HG02981 (cell line): ENCODE measurements at regions not wholly inside any gene's neighbourhood (a gene's known extent, or its start where the extent isn't known, plus 50 kb on each side); places are given as distances from the start of the nearest gene placed in this dataset.
A peak's percentile ranks its signal among the peaks of the same experiment; 100 is the strongest.

Source experiments
- ATAC-seq: cut with Tn5 transposase; IDR thresholded peaks from one replicate; pipeline ENCODE4 v1.9.1; 2021; ENCODE audit warnings: mild to moderate bottlenecking, moderate library complexity; ENCODE audit not compliant: unreplicated experiment

DNA sequence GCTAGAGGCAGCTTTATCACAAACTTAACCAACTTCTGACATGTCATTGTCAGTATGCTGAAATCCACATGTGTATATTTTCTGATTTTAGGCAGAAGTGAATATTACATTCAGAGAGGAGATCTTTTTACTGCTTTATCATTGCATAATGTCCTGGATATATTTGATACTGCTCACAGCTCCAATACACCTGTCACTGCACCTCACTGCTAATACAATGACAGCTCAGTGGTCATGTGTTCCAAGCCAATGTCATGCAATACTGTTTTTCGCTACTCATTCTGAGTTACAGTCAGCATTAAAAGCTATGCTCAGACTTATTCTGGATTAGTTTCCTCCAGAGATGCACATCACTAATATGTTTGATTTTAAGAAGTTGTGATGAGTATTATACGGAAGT lies 1604.6 kb downstream of the HACE1 start:
- ATAC-seq, result no peak

DNA sequence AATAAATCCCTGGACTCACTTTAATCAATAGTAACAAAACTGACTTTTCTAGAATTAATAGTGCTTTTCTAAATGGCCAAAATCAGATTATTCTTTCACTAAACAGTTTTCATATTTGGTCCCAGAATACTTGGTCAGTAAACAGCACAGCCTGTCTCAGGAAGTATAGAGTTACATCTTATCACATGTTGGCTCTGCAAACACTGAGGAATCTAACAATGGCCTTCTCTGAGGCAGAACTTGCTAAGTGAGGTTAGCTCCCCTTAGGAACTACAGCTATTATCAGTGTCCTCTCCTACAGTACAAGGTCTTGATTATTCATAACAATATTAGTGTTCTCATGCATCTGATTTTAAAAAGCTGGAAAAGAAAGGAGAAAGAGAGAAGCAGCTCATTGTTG lies 1622.8 kb downstream of the HACE1 start:
- ATAC-seq, result no peak

DNA sequence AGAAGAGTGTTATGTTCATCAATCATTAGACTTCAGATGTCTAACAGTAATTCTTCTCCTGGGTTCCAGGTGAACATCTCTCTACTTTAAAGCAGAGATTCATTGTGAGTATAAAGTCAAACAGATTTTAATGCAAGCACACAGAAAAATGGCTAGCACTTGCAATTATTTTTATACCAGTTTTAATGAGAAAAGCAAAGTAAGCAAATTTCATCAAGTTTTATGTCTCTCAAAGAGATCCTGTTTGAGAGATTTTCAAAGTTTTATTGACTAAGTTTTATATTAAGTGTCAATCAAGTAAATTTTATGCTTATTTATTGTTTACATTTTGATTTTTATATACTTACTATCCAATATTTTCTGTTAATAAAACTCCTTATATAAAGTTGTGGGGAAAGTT lies 1628.5 kb downstream of the HACE1 start:
- no peak for ATAC-seq

DNA sequence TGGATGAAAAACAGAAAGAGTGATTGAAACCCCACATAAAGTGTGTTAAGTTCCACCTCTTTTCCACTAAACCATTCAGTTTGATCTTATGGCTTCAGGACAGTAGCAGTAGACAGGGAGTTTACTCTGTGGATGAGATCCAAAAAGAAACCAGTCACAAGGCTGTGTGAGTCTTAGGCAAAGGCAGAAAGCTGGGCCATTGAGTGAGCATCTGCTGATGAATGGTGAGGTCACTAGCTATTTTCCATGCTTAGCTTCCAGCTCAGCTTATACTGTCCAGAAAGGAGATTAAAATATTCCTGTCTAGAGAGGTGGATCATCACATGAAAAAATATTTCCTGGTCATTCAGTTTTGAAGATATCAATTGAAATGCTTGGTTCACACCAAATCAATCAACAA lies 1643.9 kb downstream of the HACE1 start:
- ATAC-seq, result no peak

DNA sequence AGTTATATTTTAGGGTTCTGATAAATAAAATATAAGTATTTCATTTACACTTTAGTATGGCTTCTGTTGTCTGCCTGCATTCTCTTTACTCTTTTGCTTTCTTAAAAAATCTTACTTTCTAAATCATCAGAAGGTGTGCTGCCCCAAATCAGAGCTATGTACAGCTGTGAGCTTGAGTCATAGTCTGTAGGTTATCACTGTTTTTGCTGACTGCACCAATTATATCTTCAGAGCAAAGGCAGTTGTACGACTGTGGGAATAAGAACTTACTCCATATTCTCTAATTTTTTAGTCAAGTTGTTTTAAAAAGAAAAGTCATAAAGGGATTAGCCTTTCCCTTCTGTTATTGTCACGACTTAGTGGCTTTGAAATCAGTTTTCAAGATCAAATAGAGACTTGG lies 1649.0 kb downstream of the HACE1 start:
- ATAC-seq, result no peak

DNA sequence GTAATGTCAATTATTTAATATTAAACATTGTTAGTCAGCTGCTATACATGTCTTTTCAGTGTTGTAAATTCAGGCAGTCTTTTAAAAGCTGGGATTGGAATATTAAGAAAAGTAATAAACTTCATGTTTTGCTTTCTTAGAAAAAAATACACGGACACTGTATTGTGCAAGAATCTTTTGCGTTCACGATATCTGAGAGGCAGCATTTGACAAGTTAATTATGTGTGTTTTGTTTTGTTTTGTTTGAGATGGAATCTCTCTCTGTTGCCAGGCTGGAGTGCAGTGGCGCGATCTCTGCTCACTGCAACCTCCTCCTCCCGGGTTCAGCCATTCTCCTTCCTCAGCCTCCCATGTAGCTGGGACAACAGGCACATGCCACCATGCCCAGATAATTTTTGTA lies 1661.3 kb downstream of the HACE1 start:
- ATAC-seq, result no peak

DNA sequence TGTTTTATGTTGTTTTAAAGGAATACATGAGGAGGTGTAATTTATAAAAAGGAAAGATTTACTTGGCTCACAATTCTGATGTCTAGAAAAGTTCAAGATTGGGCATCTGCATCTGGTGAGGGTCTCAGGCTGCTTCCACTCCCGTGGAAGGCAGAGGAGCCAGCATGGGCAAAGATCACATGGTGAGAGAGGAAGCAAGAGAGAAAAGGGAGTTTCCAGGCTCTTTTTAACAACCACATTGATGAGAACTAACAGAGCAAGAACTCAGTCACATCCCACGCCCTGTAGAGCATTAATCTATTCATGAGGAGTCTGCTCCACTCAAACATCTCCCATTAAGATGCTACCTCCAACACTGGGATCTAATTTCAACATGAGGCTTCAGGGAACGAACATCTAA lies 1666.3 kb downstream of the HACE1 start:
- peak; percentile 41 for ATAC-seq

DNA sequence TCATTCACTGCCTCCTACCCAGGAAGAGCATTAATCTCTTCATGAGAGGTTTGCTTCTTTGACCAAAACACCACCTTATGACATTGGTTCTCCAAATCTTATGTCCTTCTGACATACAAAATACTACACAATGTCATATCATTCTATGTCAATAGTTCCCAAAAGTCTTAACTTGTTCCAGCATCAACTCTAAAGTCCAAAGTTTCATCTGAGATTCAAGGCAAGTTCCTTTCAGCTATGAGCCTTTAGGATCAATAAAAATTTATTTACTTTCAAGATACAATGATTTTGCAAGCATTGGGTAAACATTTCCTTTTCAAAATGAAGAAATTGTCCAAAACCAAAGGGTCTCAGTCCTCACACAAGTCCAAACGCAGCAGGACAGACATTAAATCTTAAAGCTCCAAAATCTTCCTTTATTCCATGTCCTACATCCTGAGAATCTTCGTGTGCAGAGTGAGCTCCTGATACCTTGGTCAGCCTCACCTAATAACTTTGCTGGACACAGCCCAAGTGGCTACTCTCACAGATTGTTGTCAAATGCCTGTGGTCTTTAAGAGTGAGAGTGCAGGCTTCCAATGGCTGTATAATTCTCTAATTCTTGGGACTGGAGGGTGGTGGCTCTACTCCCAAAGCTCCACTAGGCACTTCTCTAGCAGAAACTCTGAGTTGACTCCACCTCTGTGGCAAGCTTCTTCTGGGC lies 1668.2 kb downstream of the HACE1 start:
- no peak for ATAC-seq

DNA sequence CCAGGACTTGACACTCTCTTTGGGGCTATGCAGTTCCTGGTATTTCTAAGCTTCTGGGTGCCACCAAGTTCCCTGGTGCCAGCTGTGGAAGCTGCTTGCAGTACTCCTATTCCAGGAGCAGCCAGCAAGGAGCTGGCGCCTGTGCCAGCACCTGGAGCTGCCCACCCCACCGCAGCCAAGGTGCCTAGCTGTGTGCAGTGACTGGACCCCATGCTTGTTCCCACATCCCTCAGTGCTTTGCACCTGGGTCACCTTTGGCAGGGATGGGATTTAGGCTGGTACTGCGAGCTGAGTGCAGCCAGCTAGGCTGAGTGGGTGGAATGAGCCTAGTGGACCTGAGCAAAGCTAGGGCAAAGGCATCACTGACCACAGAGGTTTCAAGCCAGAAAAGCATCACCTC lies 1674.9 kb downstream of the HACE1 start:
- no peak for ATAC-seq

DNA sequence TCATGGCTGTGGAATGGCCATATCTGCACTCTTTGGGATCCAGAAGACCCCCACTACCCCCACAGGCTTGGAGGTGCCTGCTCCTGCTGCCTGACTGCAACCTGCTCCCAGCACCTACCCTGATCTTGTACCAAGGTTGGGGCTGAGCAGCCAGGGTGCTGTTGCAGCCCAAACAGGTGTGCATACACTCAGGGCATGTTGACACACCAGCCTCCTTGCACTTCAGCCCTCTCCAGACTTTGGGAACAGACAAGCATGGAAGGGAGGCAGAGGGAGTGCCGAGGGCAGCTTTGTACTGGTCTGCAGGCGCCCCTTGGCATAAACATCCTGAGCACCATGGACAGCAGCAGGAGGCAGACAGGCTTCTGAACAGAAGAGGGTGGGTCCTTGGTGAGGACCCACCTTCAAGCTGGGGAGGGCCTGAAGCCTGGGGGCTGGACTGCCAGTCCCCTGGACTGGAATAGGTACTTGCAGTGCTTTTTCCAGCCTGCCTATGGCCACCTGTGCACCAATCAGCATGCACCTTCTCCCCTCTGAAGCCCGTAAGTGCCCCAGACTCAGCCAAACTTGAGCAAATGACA lies 1675.8 kb downstream of the HACE1 start:
- no peak for ATAC-seq

DNA sequence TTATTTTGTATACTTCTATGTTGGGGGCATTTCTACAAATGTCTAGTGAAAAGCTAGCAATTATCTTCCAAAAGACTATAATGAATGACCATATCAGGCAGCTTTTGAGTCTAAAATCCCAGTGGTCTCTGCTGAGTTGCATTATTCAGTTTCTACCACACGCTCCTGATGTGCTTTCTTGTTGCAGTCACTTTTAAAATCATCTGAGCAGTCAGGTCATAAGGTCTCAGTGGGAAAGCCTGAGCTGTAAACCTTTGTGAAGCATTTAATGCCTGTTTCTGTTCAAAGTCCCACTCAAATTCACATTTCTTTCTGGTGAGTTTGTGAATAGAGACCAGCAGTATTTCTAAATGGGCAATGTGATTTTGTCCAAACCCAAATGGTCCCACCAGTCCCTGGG lies 1681.5 kb downstream of the HACE1 start:
- ATAC-seq, result no peak

DNA sequence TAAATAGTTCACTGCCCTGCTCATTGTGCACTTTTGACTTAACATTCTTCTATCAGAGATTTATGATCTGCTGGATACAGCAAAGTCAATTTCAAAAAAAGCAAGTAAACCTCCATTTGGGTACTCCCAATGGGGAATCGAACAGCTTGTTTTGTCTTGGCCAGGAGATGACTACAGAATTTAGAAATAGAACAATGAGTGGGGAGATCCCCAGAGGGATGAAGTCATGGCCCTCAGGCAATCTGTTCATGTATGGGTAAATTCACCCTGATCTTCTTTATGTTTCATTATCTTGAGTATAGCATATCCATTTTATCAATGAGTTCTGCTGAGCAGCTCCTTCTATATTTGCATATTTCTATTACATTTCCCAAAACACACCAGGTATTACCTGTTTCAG lies 1681.9 kb downstream of the HACE1 start:
- ATAC-seq, result no peak

DNA sequence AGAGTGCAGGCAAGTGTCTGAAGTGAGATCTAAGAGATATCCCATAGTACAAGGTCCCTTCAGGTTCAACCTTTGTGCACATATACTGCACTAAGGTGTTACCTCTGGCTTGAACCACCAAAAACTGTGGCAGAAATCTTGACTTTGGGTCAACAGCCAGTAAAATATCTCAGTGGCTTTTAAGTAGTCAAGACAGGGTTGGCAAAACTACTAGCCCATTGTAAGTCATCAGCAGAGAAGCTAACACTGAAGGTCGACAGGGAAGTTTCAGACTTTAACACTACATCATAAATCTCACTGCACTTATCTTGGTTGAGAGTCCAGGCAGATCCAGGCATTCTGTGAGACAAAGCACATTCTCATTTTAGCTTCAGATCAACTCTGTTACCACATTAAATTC lies 1684.7 kb downstream of the HACE1 start:
- no peak for ATAC-seq

DNA sequence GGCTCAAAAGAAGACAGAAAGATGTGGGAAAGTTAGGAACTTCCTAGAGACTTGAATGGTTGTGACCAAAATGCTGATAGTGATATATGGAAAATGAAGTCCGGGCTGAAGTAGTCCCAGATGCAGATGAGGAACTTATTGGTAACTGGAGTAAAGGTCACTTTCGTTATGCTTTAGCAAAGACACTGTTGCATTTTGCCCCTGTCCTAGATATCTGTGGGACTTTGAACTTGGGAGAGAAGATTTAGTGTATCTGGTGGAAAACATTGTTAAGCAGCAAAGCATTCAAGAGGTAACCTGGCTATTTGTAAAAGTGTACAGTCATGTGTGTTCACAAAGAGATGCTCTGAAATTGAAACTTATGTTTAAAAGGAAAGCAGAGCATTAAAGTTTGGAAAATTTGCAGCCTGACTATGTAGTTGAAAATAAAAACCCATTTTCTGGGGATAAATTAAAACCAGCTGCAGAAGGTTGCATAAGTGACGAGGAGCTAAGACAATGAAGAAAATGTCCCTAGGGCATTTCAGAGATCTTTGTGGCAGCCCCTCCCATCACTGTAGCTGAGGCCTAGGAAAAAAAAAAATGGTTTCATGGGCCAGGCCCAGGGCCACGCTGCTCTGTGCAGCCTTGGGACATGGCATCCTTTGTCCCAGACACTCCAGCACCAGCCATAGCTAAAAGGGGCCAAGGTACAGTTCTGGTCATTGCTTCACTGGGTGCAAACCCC lies 1692.2 kb downstream of the HACE1 start:
- no peak for ATAC-seq

DNA sequence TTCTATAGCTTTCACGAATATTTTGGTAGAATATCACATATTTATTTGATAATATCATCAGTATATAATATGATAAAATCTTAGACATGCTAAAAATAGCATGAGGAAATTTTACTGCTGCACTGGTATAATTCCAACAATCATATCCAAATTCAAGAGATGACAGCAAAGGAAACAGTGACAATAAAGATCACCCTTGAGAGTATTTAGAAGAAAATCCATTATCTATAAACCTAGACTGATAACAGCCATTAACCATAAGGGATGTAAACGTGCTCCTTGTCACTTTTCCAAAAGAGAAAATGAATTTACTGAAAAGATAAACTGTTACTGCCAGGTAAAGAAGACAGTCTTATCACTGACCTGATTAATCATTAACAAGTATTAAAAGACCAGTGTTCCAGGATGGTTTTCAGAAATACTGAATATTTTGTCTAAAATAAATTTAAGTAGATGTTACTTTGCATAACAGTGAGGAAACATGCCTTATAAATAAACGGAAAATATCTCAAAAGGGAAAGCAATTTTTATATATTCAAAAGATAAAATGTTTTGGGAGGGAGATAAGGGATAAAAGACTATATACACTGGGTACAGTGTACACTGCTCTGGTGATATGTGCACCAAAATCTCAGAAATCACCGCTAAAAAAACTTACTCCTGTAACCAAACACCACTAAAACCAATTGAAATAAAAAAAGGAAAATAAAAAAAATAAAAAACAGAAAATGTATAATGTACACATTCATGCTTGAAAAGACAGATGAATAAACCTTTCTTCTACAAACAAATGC lies 1704.7 kb downstream of the HACE1 start:
- ATAC-seq, result no peak

DNA sequence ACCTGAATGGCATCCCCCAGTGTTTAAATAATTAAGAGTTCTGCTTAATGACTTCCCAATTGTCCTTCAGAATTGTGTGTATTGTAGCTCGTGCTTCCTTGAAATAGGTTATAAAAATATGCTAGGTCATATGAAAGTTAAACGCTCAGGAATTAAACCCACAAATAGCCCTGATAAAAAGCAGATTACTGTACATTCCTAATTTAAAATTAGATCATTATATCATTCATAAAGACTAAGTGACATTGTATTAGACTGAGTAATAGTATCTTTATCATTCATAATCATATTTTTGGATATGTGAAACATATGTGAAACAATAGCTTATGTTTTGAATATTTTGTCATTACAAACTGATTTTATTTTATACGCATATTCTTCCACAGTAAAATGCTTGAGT lies 1706.7 kb downstream of the HACE1 start:
- ATAC-seq, result no peak

DNA sequence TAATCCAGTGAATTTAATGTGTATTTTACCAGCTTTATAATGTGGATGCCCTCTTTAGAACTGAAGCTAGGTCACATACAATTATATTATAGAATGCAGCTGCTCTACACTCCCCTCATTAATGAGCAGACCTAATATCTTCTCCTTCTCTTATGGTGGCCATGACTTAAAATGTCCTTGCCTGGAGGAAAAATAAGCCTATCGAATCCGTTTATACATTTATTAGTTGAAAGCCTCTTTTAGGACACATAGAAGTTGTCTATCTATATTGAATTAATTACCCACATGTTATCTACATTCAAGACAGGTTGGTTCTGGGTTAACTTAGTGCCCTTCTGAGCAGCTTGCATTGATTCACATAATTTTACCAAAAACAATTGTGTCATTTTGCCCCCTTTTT lies 1716.8 kb downstream of the HACE1 start:
- no peak for ATAC-seq

DNA sequence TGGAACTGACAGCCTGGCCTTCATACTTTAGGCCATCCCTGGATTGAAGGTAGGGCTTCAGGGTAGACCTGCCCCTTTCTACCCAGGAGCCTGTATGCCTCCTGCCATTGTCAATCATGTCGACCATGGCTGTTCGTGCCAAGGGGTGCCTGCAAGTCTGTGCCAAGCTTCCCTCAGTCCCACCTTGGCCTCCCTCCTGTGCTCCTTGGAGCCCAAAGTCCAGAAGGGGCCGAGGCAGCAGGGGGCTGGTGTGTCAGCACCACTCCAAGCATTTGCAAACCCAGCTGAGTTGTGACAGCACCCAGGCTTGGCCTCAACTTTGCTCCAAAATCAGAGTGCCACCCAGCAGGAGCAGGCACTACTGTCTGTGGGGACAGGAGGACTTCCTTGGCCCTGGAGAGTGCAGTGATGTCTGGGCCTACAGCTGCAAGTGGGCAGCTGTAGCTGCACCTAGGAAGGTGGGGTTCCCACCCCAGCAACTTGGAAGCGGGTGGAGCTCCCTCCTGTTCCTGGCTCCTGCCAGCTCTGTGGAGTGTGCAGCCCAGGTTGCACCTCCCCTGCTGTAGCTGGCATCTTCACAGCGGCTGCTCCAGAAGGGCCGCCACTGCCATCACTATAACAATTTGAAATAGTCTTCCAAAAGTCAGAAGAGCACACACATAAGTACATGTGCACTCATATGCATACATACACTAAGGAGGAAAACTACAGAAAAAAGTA lies 1719.3 kb downstream of the HACE1 start:
- ATAC-seq, result no peak

DNA sequence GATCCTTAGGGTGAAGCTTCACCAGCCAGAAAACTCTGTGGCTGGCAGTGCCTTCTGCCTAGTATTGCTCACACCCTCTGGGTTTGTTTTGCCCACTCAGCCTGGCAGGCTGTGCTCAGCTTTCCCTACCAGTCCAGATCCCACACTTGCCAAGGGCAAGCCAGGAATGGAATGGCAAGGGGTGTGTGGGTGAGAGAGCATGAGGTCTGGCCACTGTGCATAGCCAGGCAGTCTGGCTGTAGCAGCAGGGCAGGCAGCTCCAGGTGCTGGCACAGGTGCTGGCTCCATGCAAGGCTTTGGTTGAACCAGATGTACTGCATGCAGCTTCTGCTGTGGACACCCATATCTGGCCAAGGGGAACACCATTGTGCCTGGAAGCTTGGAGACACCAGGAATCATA lies 1720.3 kb downstream of the HACE1 start:
- ATAC-seq, result no peak

DNA sequence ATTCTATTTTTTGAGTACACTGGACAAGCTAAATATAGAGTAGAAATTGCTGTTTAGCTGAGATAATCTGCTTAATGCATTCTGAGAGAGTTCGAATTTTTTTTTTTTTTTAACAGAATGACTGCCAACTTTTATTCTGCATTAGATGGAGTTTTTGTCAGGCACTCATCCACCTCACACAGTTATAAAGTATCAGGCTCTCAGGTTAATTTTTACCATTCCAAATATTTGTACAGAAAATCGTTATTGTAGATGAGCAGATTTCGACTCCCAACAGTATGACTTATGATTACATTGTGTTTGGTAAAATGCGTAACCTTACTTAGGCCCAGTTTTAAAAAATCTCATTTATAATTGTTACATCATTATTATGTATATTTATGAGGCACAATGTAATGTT lies 1731.0 kb downstream of the GRIK2 start:
- no peak for ATAC-seq
